ENCODE measurements at regions not wholly inside any gene's neighbourhood (a gene's known extent, or its start where the extent isn't known, plus 50 kb on each side); places are given as distances from the start of the nearest gene placed in this dataset.

- no peak for DNase-seq
Measured at GRCh38 chr6:71404145-71404966, 115.7 kb downstream of the OGFRL1 start.

GRCh38 chr6:71404967-71405278 lies 116.3 kb downstream of the OGFRL1 start:
- Mint-ChIP-seq H3K36me3 (ENCODE audit: insufficient read depth in 2 of 2) (no peaks in the 10 kb centered on the region), H3K4me3 (no peak overlapping the region), H3K27me3 (ENCODE audit: low read depth) (peaks cover 39% of the 10 kb centered on the region), H3K27ac (no peak overlapping the region), H3K9me3 (no peaks in the 10 kb centered on the region), H3K4me1 (ENCODE audit: low read depth) (peaks cover 8% of the 10 kb centered on the region)
- ATAC-seq (replicated peaks in 1 of 2) (no peak), DNase-seq (no peak)

More at GRCh38 chr6:71404145-71404966, 115.7 kb downstream of the OGFRL1 start:
- no peaks in the 10 kb centered on the region for H3K9me3 Mint-ChIP-seq
- no peak overlapping the region for H3K27ac Mint-ChIP-seq
- H3K4me3 Mint-ChIP-seq: no peak overlapping the region
- peaks cover 39% of the 10 kb centered on the region for H3K27me3 Mint-ChIP-seq (ENCODE audit: low read depth)
- peaks cover 7% of the 10 kb centered on the region for H3K4me1 Mint-ChIP-seq (ENCODE audit: low read depth)
- no peaks in the 10 kb centered on the region for H3K36me3 Mint-ChIP-seq (ENCODE audit: insufficient read depth in 2 of 2)
- no peak for ATAC-seq (replicated peaks in 1 of 2)

GRCh38 chr6:71405416-71405815 lies 116.8 kb downstream of the OGFRL1 start:
- no peak for ATAC-seq (replicated peaks in 1 of 2)
- Mint-ChIP-seq H3K27ac (no peak overlapping the region), H3K4me1 (ENCODE audit: low read depth) (peaks cover 13% of the 10 kb centered on the region), H3K9me3 (no peaks in the 10 kb centered on the region), H3K27me3 (ENCODE audit: low read depth) (peaks cover 39% of the 10 kb centered on the region), H3K4me3 (no peak overlapping the region), H3K36me3 (ENCODE audit: insufficient read depth in 2 of 2) (no peaks in the 10 kb centered on the region)
- no peak for DNase-seq

GRCh38 chr6:71406865-71407860 lies 118.6 kb downstream of the OGFRL1 start:
- DNase-seq (no peak), ATAC-seq (replicated peaks in 1 of 2) (no peak)
- H3K4me3 Mint-ChIP-seq: no peak overlapping the region
- peaks cover 14% of the 10 kb centered on the region for H3K4me1 Mint-ChIP-seq (ENCODE audit: low read depth)
- no peaks in the 10 kb centered on the region for H3K9me3 Mint-ChIP-seq
- peaks cover 0 to under 1% of the 10 kb centered on the region in 2 donors for H3K36me3 Mint-ChIP-seq (ENCODE audit: insufficient read depth in 2 of 2)
- peaks cover 41% of the 10 kb centered on the region for H3K27me3 Mint-ChIP-seq (ENCODE audit: low read depth)
- no peak overlapping the region for H3K27ac Mint-ChIP-seq

GRCh38 chr6:71408787-71409723 lies 120.4 kb downstream of the OGFRL1 start:
- no peak for ATAC-seq (replicated peaks in 1 of 2)
- Mint-ChIP-seq H3K27me3 (ENCODE audit: low read depth) (peaks cover 41% of the 10 kb centered on the region), H3K9me3 (no peaks in the 10 kb centered on the region), H3K4me1 (ENCODE audit: low read depth) (peaks cover 14% of the 10 kb centered on the region), H3K27ac (no peak overlapping the region), H3K36me3 (ENCODE audit: insufficient read depth in 2 of 2) (peaks cover 0 to 2% of the 10 kb centered on the region in 2 donors), H3K4me3 (no peak overlapping the region)
- no peak for DNase-seq

GRCh38 chr6:71410164-71410566 lies 121.6 kb downstream of the OGFRL1 start:
- Mint-ChIP-seq H3K36me3 (ENCODE audit: insufficient read depth in 2 of 2) (peaks cover 0 to 2% of the 10 kb centered on the region in 2 donors), H3K27me3 (ENCODE audit: low read depth) (peaks cover 39% of the 10 kb centered on the region), H3K4me1 (ENCODE audit: low read depth) (peaks cover 14% of the 10 kb centered on the region), H3K27ac (no peak overlapping the region), H3K4me3 (no peak overlapping the region), H3K9me3 (no peaks in the 10 kb centered on the region)
- ATAC-seq (replicated peaks in 1 of 2) (no peak), DNase-seq (no peak)

GRCh38 chr6:71410681-71411080 lies 122.1 kb downstream of the OGFRL1 start:
- DNase-seq (no peak), ATAC-seq (replicated peaks in 1 of 2) (no peak)
- H3K27me3 Mint-ChIP-seq (ENCODE audit: low read depth): peaks cover 40% of the 10 kb centered on the region
- H3K9me3 Mint-ChIP-seq: no peaks in the 10 kb centered on the region
- H3K4me1 Mint-ChIP-seq (ENCODE audit: low read depth): peaks cover 14% of the 10 kb centered on the region
- H3K36me3 Mint-ChIP-seq (ENCODE audit: insufficient read depth in 2 of 2): peaks cover 0 to 2% of the 10 kb centered on the region in 2 donors
- no peak overlapping the region for H3K4me3 Mint-ChIP-seq
- H3K27ac Mint-ChIP-seq: no peak overlapping the region

GRCh38 chr6:71411882-71412281 lies 123.3 kb downstream of the OGFRL1 start:
- H3K27me3 Mint-ChIP-seq (ENCODE audit: low read depth): peaks cover 30% of the 10 kb centered on the region
- ATAC-seq (replicated peaks in 1 of 2) (no peak), DNase-seq (no peak)
- H3K27ac Mint-ChIP-seq: no peak overlapping the region
- H3K4me1 Mint-ChIP-seq (ENCODE audit: low read depth): peaks cover 14% of the 10 kb centered on the region
- no peak overlapping the region for H3K4me3 Mint-ChIP-seq
- peaks cover 0 to 2% of the 10 kb centered on the region in 2 donors for H3K36me3 Mint-ChIP-seq (ENCODE audit: insufficient read depth in 2 of 2)
- H3K9me3 Mint-ChIP-seq: no peaks in the 10 kb centered on the region

GRCh38 chr6:71412559-71413140 lies 124.0 kb downstream of the OGFRL1 start:
- DNase-seq: no peak
- Mint-ChIP-seq H3K36me3 (ENCODE audit: insufficient read depth in 2 of 2) (peaks cover 0 to 2% of the 10 kb centered on the region in 2 donors), H3K4me3 (no peak overlapping the region), H3K27me3 (ENCODE audit: low read depth) (peaks cover 31% of the 10 kb centered on the region), H3K9me3 (no peaks in the 10 kb centered on the region), H3K4me1 (ENCODE audit: low read depth) (peaks cover 14% of the 10 kb centered on the region), H3K27ac (no peak overlapping the region)
- ATAC-seq (replicated peaks in 1 of 2): no peak

GRCh38 chr6:71414486-71414885 lies 125.9 kb downstream of the OGFRL1 start:
- Mint-ChIP-seq H3K4me1 (ENCODE audit: low read depth) (peaks cover 6% of the 10 kb centered on the region), H3K4me3 (no peak overlapping the region)

GRCh38 chr6:71419217-71420094 lies 130.8 kb downstream of the OGFRL1 start:
- Mint-ChIP-seq H3K4me1 (ENCODE audit: low read depth) (no peaks in the 10 kb centered on the region), H3K36me3 (ENCODE audit: insufficient read depth in 2 of 2) (no peaks in the 10 kb centered on the region), H3K4me3 (peak overlapping the region; percentile 1 to 56), H3K9me3 (no peaks in the 10 kb centered on the region), H3K27ac (peak overlapping the region; percentile 45), H3K27me3 (ENCODE audit: low read depth) (peaks cover 52% of the 10 kb centered on the region)
- DNase-seq (no peak), ATAC-seq (replicated peaks in 1 of 2) (no peak)

More at GRCh38 chr6:71414486-71414885, 125.9 kb downstream of the OGFRL1 start:
- no peak overlapping the region for H3K27ac Mint-ChIP-seq
- peaks cover 42% of the 10 kb centered on the region for H3K27me3 Mint-ChIP-seq (ENCODE audit: low read depth)
- DNase-seq (no peak), ATAC-seq (replicated peaks in 1 of 2) (no peak)
- peaks cover 0 to 2% of the 10 kb centered on the region in 2 donors for H3K36me3 Mint-ChIP-seq (ENCODE audit: insufficient read depth in 2 of 2)
- no peaks in the 10 kb centered on the region for H3K9me3 Mint-ChIP-seq
